Gastrocnemius medialis (tissue), 4 donors: ENCODE measurements at regions not wholly inside any gene's neighbourhood (a gene's known extent, or its start where the extent isn't known, plus 50 kb on each side); places are given as distances from the start of the nearest gene placed in this dataset.

ENCODE experiments used
- ATAC-seq, 2 donors: fragments of 150-250 bp; one replicate each; pipeline ENCODE4 v1.9.1; 2016
- DNase-seq, 2 donors: peaks; one replicate each; pipeline ENCODE4 v3.0.0-alpha.2; 2019
- H3K27ac ChIP-seq, 4 donors: fragments of 200-600 bp; sonication (generic); 1 replicate in 1 of 4; 2 replicates in 3 of 4; pipeline ENCODE4 v1.5.1; 2016 to 2018; ENCODE audit warnings: mild to moderate bottlenecking in 2 of 4, moderate library complexity in 1 of 4
- H3K27me3 ChIP-seq, 3 donors: fragments of 200-600 bp; sonication (generic) in 2 of 3; 1 replicate in 1 of 3; 2 replicates in 2 of 3; pipeline versions ENCODE4 v1.5.1 to v1.6.0; 2016 to 2019; ENCODE audit warnings: mild to moderate bottlenecking in 1 of 3, moderate library complexity in 1 of 3
- H3K36me3 ChIP-seq, 2 donors: fragments of 200-600 bp; sonication (generic) in 1 of 2; one replicate each; pipeline ENCODE4 v1.5.1; 2017 to 2018
- H3K4me1 ChIP-seq, 2 donors: fragments of 200-600 bp; sonication (generic) in 1 of 2; one replicate each; pipeline ENCODE4 v1.5.1; 2016 to 2017; ENCODE audit warnings: mild to moderate bottlenecking in 2 of 2
- H3K4me3 ChIP-seq, 4 donors: fragments of 200-600 bp; sonication (generic) in 3 of 4; 1 replicate in 1 of 4; 2 replicates in 3 of 4; pipeline ENCODE4 v1.5.1; 2016 to 2019; ENCODE audit warnings: mild to moderate bottlenecking in 2 of 4
- H3K9me3 ChIP-seq, 3 donors: fragments of 200-600 bp; sonication (generic) in 2 of 3; 1 replicate in 1 of 3; 2 replicates in 2 of 3; pipeline ENCODE4 v1.5.1; 2016 to 2019
- POLR2A ChIP-seq, 2 donors: fragments of 450-650 bp; IDR thresholded peaks; one replicate each; pipeline ENCODE4 v1.6.1; 2017; ENCODE audit warnings: antibody characterized with exemption in 2 of 2, mild to moderate bottlenecking in 2 of 2, moderate library complexity in 2 of 2
- in situ Hi-C, 4 donors: fragments of 200-750 bp; cut with MboI; loops; one replicate each; pipeline versions ENCODE4 v1.15.0 to v1.8.0; 2017; ENCODE audit warnings: low sequenced_read_pairs in 4 of 4
- intact Hi-C: fragments of 100-400 bp; cut with DNase I; formaldehyde crosslinking; loops from one replicate; pipeline ENCODE4 v1.15.1; 2023; ENCODE audit warnings: low total_unique reads
- TF ChIP-seq, protein P1 (sequence below), 5 experiments: fragments of 450-650 bp in 3 of 5; fragments of 200-600 bp in 2 of 5; sonication (generic) in 2 of 5; IDR thresholded peaks in 4 of 5; conservative IDR thresholded peaks in 1 of 5; 1 replicate in 4 of 5; 2 replicates in 1 of 5; pipeline ENCODE4 v1.5.1; 2016 to 2019; ENCODE audit warnings: antibody characterized with exemption in 5 of 5, mild to moderate bottlenecking in 3 of 5, moderate library complexity in 3 of 5

DNA sequence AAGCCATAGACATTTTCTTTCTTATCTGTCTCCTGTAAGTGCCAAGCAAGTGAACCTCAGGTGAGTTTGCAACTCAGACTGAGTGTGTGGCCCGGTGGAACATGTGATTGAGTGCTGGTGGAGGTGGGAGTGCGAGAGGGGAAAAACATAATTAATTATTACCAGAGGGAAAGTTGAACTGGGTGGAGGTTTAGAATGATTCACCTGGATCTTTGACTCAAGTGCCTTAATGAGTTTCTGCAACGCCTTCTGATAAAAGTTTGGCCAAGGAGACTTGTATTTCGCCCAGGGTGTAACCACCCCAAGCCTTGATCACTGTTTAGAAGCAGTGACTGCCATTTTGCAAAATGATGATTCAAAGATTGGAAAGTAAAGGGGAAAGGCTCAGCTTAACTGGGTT is 513.9 kb downstream of the GATA3 start:
- intact Hi-C loops, result no loop called here
- in situ Hi-C loops, result no loop called here
- no peaks in the 10 kb centered on the region for H3K4me1 ChIP-seq
- H3K9me3 ChIP-seq, result no peaks in the 10 kb centered on the region
- no peak overlapping the region for H3K4me3 ChIP-seq
- no peak overlapping the region for H3K27ac ChIP-seq
- TF ChIP-seq, protein P1, sequence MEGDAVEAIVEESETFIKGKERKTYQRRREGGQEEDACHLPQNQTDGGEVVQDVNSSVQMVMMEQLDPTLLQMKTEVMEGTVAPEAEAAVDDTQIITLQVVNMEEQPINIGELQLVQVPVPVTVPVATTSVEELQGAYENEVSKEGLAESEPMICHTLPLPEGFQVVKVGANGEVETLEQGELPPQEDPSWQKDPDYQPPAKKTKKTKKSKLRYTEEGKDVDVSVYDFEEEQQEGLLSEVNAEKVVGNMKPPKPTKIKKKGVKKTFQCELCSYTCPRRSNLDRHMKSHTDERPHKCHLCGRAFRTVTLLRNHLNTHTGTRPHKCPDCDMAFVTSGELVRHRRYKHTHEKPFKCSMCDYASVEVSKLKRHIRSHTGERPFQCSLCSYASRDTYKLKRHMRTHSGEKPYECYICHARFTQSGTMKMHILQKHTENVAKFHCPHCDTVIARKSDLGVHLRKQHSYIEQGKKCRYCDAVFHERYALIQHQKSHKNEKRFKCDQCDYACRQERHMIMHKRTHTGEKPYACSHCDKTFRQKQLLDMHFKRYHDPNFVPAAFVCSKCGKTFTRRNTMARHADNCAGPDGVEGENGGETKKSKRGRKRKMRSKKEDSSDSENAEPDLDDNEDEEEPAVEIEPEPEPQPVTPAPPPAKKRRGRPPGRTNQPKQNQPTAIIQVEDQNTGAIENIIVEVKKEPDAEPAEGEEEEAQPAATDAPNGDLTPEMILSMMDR (IDR thresholded peaks at IDR 0.05 in 4 of 5, conservative IDR thresholded peaks at IDR 0.05 in 1 of 5), result no peak
- TF ChIP-seq POLR2A (IDR thresholded peaks at IDR 0.05), result no peak
- no peak for ATAC-seq
- no peaks in the 10 kb centered on the region for H3K36me3 ChIP-seq
- no peaks in the 10 kb centered on the region for H3K27me3 ChIP-seq
- DNase-seq, result no peak

DNA sequence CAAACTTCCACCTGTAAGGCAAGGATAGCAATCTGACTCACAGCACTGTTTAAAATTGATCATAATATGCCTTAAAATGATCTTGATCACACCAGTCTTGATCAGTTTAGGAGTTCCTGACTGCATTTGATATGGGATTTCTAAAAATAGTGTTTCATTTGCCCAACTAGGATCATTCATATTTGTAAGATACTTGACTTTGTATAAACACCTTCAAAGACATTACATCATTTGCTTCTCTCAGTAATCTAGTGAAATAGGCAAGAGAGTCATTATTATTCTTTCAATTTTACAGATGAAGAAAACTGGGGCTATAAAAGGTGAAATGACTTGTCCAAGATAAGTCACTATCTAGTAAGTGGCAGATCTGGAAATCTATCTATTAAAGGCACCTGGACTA is 521.1 kb downstream of the GATA3 start:
- ATAC-seq, result no peak
- H3K27me3 ChIP-seq, result no peaks in the 10 kb centered on the region
- intact Hi-C loops, result no loop called here
- TF ChIP-seq, protein P1 (IDR thresholded peaks at IDR 0.05 in 4 of 5, conservative IDR thresholded peaks at IDR 0.05 in 1 of 5), result no peak
- no peak for TF ChIP-seq POLR2A (IDR thresholded peaks at IDR 0.05)
- no peaks in the 10 kb centered on the region for H3K36me3 ChIP-seq
- H3K27ac ChIP-seq, result no peak overlapping the region
- no peak overlapping the region for H3K4me3 ChIP-seq
- H3K4me1 ChIP-seq, result no peaks in the 10 kb centered on the region
- DNase-seq, result no peak
- in situ Hi-C loops, result no loop called here
- H3K9me3 ChIP-seq, result no peaks in the 10 kb centered on the region

DNA sequence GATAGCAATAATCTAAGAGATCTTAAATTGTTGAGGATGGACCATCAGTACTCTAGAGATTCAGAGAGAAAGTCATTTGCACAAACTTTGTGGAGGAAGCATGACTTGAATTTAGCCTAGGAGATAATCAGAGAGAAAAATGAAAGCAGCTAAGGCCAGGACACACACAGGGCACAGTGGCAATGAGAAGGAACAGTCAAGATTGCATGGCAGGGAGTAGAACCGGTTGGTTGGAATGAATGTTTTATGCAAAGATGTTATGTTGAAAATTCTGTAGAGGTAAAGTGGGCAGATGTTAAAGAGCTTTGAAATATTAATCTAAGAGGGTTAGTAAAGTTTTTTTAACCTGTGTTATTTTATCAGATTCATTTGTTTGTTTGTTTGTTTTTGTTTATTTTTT is 521.8 kb downstream of the GATA3 start:
- H3K9me3 ChIP-seq, result no peaks in the 10 kb centered on the region
- TF ChIP-seq, protein P1 (IDR thresholded peaks at IDR 0.05 in 4 of 5, conservative IDR thresholded peaks at IDR 0.05 in 1 of 5), result no peak
- TF ChIP-seq POLR2A (IDR thresholded peaks at IDR 0.05), result no peak
- H3K36me3 ChIP-seq, result no peaks in the 10 kb centered on the region
- no peak overlapping the region for H3K27ac ChIP-seq
- DNase-seq (no peak), ATAC-seq (no peak)
- intact Hi-C loops, result no loop called here
- no peaks in the 10 kb centered on the region for H3K27me3 ChIP-seq
- in situ Hi-C loops, result no loop called here
- H3K4me3 ChIP-seq, result no peak overlapping the region
- H3K4me1 ChIP-seq, result no peaks in the 10 kb centered on the region

DNA sequence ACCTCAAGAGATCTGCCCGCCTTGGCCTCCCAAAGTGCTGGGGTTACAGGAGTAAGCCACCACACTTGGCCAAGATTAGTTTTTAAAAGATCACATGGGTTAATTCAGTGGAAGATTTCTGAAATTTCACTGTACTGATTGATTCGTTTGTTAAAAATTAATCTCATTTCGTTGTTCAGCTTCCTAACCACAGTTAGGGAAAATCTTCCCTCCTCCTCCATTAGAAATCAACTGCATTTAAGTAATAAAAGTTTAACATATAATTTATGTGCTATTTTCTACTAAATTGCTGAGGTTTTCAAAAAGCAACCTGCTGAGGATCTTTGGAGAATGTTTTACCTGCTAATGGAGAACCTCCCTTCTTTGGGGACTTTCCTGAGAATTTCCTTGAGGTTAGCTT is 522.4 kb downstream of the GATA3 start:
- ATAC-seq (no peak), DNase-seq (no peak)
- intact Hi-C loops (no loop called here), in situ Hi-C loops (no loop called here)
- no peaks in the 10 kb centered on the region for H3K36me3 ChIP-seq
- H3K27me3 ChIP-seq, result no peaks in the 10 kb centered on the region
- H3K4me1 ChIP-seq, result no peaks in the 10 kb centered on the region
- no peak overlapping the region for H3K27ac ChIP-seq
- no peak overlapping the region for H3K4me3 ChIP-seq
- TF ChIP-seq, protein P1 (IDR thresholded peaks at IDR 0.05 in 4 of 5, conservative IDR thresholded peaks at IDR 0.05 in 1 of 5), result no peak
- no peak for TF ChIP-seq POLR2A (IDR thresholded peaks at IDR 0.05)
- no peaks in the 10 kb centered on the region for H3K9me3 ChIP-seq

DNA sequence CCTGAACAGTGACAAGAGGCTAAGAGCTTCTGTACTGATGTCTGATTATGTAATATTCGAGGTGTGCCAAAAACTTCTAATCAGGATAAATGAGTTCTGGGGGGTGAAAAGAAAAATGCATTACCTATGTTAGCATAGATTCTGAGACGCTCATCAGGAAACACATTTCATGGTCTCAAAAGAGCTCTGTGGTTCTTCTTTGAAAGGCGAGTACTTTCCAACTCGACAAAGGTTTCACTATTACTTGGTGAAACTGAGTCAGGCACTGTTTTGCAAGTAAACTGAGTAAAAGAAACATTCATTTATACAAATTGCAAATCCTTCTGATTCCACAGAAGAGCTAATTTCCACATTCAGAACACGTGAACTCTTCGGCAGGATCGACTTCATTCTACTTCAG is 523.2 kb downstream of the GATA3 start:
- no peak for ATAC-seq
- TF ChIP-seq, protein P1 (IDR thresholded peaks at IDR 0.05 in 4 of 5, conservative IDR thresholded peaks at IDR 0.05 in 1 of 5), result no peak
- no peak for TF ChIP-seq POLR2A (IDR thresholded peaks at IDR 0.05)
- Histone ChIP-seq H3K4me3 (no peak overlapping the region), H3K36me3 (no peaks in the 10 kb centered on the region), H3K4me1 (no peaks in the 10 kb centered on the region), H3K9me3 (no peaks in the 10 kb centered on the region), H3K27ac (no peak overlapping the region), H3K27me3 (no peaks in the 10 kb centered on the region)
- intact Hi-C loops, result no loop called here
- in situ Hi-C loops, result no loop called here
- no peak for DNase-seq
